Caco-2 (cell line): ENCODE measurements at regions not wholly inside any gene's neighbourhood (a gene's known extent, or its start where the extent isn't known, plus 50 kb on each side); places are given as distances from the start of the nearest gene placed in this dataset.

Experiments used
- BruUV-seq: library from RNA; stranded (reverse); fragments of 400-500 nt; replicated peaks from 2 replicates; lab custom pipeline; 2021; lab: Mats Ljungman, UMichigan
- CTCF ChIA-PET: fragments of 300-600 bp; sonication (Branson Sonifier 250); formaldehyde crosslinking; loops from one replicate; lab custom pipeline; 2022; ENCODE audit warnings: antibody characterized with exemption; lab: Charles Lee
- POLR2A ChIA-PET: fragments of 300-600 bp; sonication (Branson Sonifier 250); formaldehyde crosslinking; loops from one replicate; lab custom pipeline; 2022; ENCODE audit warnings: antibody characterized with exemption; lab: Charles Lee
- DNase-seq, 2 experiments: peaks; one replicate each; pipeline versions ENCODE4 v3.0.0 to v3.0.0-alpha.2; 2020 to 2022
- H3K27me3 ChIP-seq: replicated peaks from 2 replicates; pipeline ENCODE4 v1.6.0; 2011; ENCODE audit warnings: low read length; ENCODE audit not compliant: control insufficient read depth, insufficient read depth
- H3K36me3 ChIP-seq: 2 replicates; pipeline ENCODE4 v1.5.1; 2011; ENCODE audit warnings: low read length; ENCODE audit not compliant: control insufficient read depth, insufficient read depth
- H3K4me1 ChIP-seq: fragments of 250-450 bp; sonication (Bioruptor Pico); 2 replicates; pipeline ENCODE4 v1.5.1; 2020; ENCODE audit warnings: mild to moderate bottlenecking
- H3K4me3 ChIP-seq: 2 replicates; pipeline ENCODE4 v1.5.1; 2011; ENCODE audit warnings: low read depth, mild to moderate bottlenecking, control low read depth, low read length
- H3K9me3 ChIP-seq: fragments of 250-450 bp; sonication (Bioruptor Pico); 2 replicates; pipeline ENCODE4 v1.5.1; 2020; ENCODE audit warnings: mild to moderate bottlenecking, moderate library complexity
- H3K27ac Mint-ChIP-seq: one replicate; pipeline ENCODE4 v1.8.0; 2022; ENCODE audit warnings: mixed read lengths; ENCODE audit not compliant: unreplicated experiment
- H3K27me3 Mint-ChIP-seq: one replicate; pipeline ENCODE4 v1.8.0; 2022; ENCODE audit warnings: mixed read lengths; ENCODE audit not compliant: insufficient read depth, unreplicated experiment
- H3K36me3 Mint-ChIP-seq: one replicate; pipeline ENCODE4 v1.8.0; 2022; ENCODE audit warnings: mild to moderate bottlenecking, mixed read lengths; ENCODE audit not compliant: insufficient read depth, unreplicated experiment
- H3K4me1 Mint-ChIP-seq: one replicate; pipeline ENCODE4 v1.8.0; 2022; ENCODE audit warnings: low read depth, mixed read lengths; ENCODE audit not compliant: unreplicated experiment
- H3K4me3 Mint-ChIP-seq: one replicate; pipeline ENCODE4 v1.8.0; 2022; ENCODE audit warnings: mild to moderate bottlenecking, moderate library complexity, mixed read lengths; ENCODE audit not compliant: unreplicated experiment
- H3K9me3 Mint-ChIP-seq: one replicate; pipeline ENCODE4 v1.8.0; 2022; ENCODE audit warnings: mixed read lengths; ENCODE audit not compliant: unreplicated experiment
- CTCF ChIP-seq, 2 experiments: fragments of 200-600 bp in 1 of 2; IDR thresholded peaks; 1 replicate in 1 of 2; 2 replicates in 1 of 2; pipeline versions ENCODE4 v1.5.1 to v1.8.0; 2011 to 2022; ENCODE audit warnings: antibody characterized with exemption in 1 of 2, control low read depth in 1 of 2, inconsistent platforms in 1 of 2, low read depth in 1 of 2, low read length in 1 of 2, mild to moderate bottlenecking in 1 of 2, moderate library complexity in 1 of 2; ENCODE audit not compliant: insufficient read depth in 1 of 2, severe bottlenecking in 1 of 2, unreplicated experiment in 1 of 2
- intact Hi-C: fragments of 100-400 bp; cut with micrococcal nuclease; formaldehyde crosslinking; loops from one replicate; pipeline ENCODE4 v1.10.0; 2022; ENCODE audit not compliant: unreplicated experiment

DNA sequence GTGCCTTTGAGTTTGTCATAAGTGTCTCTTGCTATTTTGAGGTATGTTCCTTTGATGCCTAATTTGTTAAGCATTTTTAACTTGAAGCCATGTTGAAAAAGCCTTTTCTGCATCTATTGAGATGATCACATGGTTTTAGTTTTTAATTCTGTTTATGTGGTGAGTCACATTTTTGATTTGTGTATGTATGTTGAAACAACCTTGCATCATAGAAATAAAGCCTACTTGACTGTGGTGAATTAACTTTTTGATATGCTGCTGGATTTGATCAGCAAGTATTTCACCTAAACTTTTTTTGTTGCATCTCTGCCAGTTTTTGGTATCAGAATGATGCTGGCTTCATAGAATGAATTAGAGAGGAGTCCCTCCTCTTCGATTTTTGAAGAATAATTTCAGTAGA, 469.7 kb downstream of the CDH2 start:
- Mint-ChIP-seq H3K27me3 (no peaks in the 10 kb centered on the region), H3K4me1 (no peaks in the 10 kb centered on the region), H3K27ac (no peak overlapping the region), H3K4me3 (no peak overlapping the region), H3K36me3 (no peaks in the 10 kb centered on the region), H3K9me3 (no peaks in the 10 kb centered on the region)
- no peak for DNase-seq
- CTCF ChIA-PET: no interaction called here
- no TSS peak for BruUV-seq
- Histone ChIP-seq H3K27me3 (no peaks in the 10 kb centered on the region), H3K4me3 (no peak overlapping the region), H3K4me1 (no peaks in the 10 kb centered on the region), H3K36me3 (no peaks in the 10 kb centered on the region), H3K9me3 (no peaks in the 10 kb centered on the region)
- no peak for TF ChIP-seq CTCF (IDR thresholded peaks at IDR 0.05; ENCODE audit: insufficient read depth in 1 of 2, low read depth in 1 of 2, low read length in 1 of 2, severe bottlenecking in 1 of 2, unreplicated experiment in 1 of 2)
- POLR2A ChIA-PET: no interaction called here
- intact Hi-C loops: no loop called here

DNA sequence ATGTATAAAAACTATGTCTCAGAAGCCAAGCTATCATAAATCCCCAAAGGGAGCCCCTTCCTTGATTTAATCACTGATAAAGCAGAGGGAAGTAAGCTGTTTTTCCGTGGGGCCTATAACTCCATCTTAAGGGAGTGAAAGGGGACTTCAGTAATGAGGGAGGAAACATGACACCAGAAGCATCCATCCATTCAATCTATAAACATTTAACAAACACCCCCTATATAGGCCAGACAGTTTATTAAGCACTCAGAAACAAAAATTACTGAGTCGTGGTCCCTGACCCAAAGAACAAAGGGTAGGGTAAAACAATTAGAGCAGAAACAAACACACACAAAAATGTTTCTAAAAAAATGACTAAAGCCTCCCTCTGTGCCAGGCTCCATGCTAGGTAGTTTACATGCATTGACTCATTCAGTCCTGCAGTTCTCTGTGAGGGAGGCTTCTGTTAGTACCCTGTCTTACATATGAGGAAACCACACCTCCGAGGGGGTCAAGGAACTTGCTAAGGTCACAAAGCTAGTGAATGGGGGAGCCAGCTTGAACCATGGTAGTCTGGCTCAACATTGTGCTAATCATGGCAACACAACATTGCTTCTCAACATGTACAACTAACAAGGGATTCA, 472.1 kb downstream of the CDH2 start:
- no peak for TF ChIP-seq CTCF (IDR thresholded peaks at IDR 0.05; ENCODE audit: insufficient read depth in 1 of 2, low read depth in 1 of 2, low read length in 1 of 2, severe bottlenecking in 1 of 2, unreplicated experiment in 1 of 2)
- no peak overlapping the region for H3K4me3 Mint-ChIP-seq
- no peaks in the 10 kb centered on the region for H3K9me3 Mint-ChIP-seq
- no peaks in the 10 kb centered on the region for H3K4me1 Mint-ChIP-seq
- Histone ChIP-seq H3K4me1 (no peaks in the 10 kb centered on the region), H3K9me3 (no peaks in the 10 kb centered on the region), H3K4me3 (no peak overlapping the region), H3K36me3 (no peaks in the 10 kb centered on the region), H3K27me3 (no peaks in the 10 kb centered on the region)
- no peak for DNase-seq
- H3K27ac Mint-ChIP-seq: no peak overlapping the region
- CTCF ChIA-PET: no interaction called here
- no peaks in the 10 kb centered on the region for H3K27me3 Mint-ChIP-seq
- intact Hi-C loops: no loop called here
- POLR2A ChIA-PET: no interaction called here
- no TSS peak for BruUV-seq
- no peaks in the 10 kb centered on the region for H3K36me3 Mint-ChIP-seq

DNA sequence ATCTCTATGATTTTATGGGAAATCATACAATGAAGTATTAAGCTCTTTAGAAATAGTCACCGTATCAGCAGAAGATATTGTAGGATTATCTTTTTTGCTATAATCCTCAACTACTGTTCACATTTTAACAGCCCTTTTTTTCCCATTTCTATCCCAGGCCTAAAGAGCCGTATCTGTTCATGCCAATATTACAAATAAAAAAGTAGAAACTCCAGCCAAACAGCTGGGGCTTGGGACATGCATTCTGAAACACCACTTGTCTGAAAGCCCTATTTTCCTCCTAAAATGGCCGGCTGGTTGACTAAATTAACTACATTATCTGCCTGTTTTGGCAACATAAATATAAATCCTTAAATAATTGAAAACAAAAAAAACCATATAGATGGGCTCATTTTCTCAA, 477.8 kb downstream of the CDH2 start:
- no peaks in the 10 kb centered on the region for H3K9me3 Mint-ChIP-seq
- Histone ChIP-seq H3K36me3 (no peaks in the 10 kb centered on the region), H3K4me3 (no peak overlapping the region), H3K4me1 (no peaks in the 10 kb centered on the region), H3K27me3 (no peaks in the 10 kb centered on the region), H3K9me3 (no peaks in the 10 kb centered on the region)
- TF ChIP-seq CTCF (IDR thresholded peaks at IDR 0.05; ENCODE audit: insufficient read depth in 1 of 2, low read depth in 1 of 2, low read length in 1 of 2, severe bottlenecking in 1 of 2, unreplicated experiment in 1 of 2): no peak
- no peaks in the 10 kb centered on the region for H3K27me3 Mint-ChIP-seq
- H3K27ac Mint-ChIP-seq: no peak overlapping the region
- no peak for DNase-seq
- no TSS peak for BruUV-seq
- intact Hi-C loops: no loop called here
- H3K4me3 Mint-ChIP-seq: no peak overlapping the region
- ChIA-PET CTCF (no interaction called here), POLR2A (no interaction called here)
- no peaks in the 10 kb centered on the region for H3K36me3 Mint-ChIP-seq
- peaks cover 8% of the 10 kb centered on the region for H3K4me1 Mint-ChIP-seq
